Dermis microvascular lymphatic vessel endothelial cell (primary cell): ENCODE measurements at regions not wholly inside any gene's neighbourhood (a gene's known extent, or its start where the extent isn't known, plus 50 kb on each side); places are given as distances from the start of the nearest gene placed in this dataset.
"Not testable (repeated sequence)": the region's sequence is repeated elsewhere in the genome, so short reads cannot be mapped to it uniquely, and the experiment has no call there.

ENCODE experiments used
- DNase-seq, 2 donors: peaks; one replicate each; pipeline versions ENCODE4 v3.0.0 to v3.0.0-alpha.2; 2010; ENCODE audit warnings: low read depth in 2 of 2

- no peak for DNase-seq
Measured at GRCh38 chr13:50267066-50267465, 251.8 kb downstream of the KCNRG start.

GRCh38 chr13:50267917-50268316 is 252.7 kb downstream of the KCNRG start:
- no peak for DNase-seq

- no peak for DNase-seq
Measured at GRCh38 chr13:50268500-50268899, 253.3 kb downstream of the KCNRG start.

GRCh38 chr13:50274181-50274580 is 258.9 kb downstream of the KCNRG start:
- DNase-seq, result no peak

- no peak for DNase-seq
Measured at GRCh38 chr13:50275392-50276063, 260.3 kb downstream of the KCNRG start.

DNA sequence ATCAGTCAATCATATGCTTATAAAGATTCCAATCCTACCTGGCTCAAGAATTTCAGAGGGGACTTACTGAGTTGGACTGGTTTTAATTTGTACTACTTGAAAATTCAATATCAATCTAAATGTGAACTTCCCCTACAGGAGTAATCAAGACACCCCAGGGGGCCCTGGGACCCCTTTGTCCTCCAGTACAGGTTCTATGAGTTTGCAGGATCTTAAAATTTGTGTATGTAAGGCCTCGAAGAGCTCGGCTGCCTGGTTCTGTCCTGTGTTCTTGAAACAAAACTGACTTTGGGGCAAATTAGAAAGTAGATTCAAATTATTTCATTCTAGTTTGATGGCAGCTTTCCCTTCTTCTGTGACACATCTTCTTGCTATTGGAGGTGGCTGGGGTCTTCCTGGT is 261.3 kb downstream of the KCNRG start:
- no peak for DNase-seq

GRCh38 chr13:50277127-50277526 is 261.9 kb downstream of the KCNRG start:
- DNase-seq, result no peak

DNA sequence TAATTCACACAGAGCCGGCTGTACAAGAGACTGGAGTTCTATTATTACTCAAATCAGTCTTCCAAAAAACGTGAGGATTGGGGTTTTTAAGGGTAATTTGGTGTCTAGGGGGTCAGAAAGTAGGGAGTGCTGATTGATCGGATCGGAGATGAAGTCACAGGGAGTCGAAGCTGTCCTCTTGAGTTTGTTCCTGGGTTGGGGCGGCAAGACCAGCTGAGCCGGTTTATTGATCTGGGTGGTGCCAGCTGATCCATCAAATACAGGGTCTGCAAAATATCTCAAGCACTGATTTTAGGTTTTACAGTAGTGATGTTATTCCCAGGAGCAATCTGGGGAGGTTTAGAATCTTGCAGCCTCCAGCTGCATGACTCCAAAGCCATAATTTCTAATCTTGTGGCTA is 262.7 kb downstream of the KCNRG start:
- no peak for DNase-seq

GRCh38 chr13:50280441-50280937 is 265.2 kb downstream of the KCNRG start:
- no peak for DNase-seq

DNA sequence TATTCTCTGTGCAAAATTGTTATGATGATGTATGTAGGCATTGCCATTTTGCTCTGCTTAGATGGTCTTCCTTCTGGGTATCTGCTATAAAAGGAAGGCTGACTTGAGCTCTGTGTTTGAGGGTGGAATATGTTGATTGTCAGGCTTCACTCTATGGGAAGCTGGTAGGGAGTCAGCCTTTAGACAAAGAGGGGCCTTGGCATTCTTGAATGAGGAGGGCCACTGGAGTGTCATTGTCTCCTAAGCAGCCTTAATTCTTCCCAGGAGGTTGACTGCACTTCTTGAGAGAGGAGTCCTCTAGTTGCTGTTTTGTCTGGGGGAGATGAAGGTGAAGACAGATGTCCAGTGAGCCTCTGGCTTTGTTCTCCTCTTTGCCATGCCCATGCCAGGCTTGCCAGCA is 266.8 kb downstream of the KCNRG start:
- DNase-seq, result no peak

- DNase-seq, result no peak
Measured at GRCh38 chr13:50283017-50283416, 267.8 kb downstream of the KCNRG start.

GRCh38 chr13:50284540-50284939 is 269.3 kb downstream of the KCNRG start:
- no peak for DNase-seq

- no peak for DNase-seq
Measured at GRCh38 chr13:50285283-50285682, 270.0 kb downstream of the KCNRG start.

DNA sequence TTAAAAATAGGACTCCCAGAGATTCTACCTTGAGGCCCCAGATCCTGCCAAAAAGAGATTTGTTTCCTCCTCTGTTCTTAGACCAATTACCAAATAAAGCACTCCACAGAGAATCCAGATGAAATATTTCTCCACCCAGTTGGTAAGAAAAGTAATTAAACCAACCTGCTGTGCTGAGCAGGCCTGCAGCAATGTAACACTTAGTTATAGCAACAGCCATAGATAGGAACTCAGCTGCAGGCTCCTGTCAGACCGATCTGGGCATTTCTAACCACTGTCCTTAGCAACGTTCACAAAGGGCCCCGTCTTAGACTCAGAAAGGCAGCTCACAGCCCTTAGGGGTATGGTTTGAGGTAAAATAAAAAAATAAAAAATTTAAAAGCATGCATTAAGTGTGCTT is 271.1 kb downstream of the KCNRG start:
- no peak for DNase-seq

DNA sequence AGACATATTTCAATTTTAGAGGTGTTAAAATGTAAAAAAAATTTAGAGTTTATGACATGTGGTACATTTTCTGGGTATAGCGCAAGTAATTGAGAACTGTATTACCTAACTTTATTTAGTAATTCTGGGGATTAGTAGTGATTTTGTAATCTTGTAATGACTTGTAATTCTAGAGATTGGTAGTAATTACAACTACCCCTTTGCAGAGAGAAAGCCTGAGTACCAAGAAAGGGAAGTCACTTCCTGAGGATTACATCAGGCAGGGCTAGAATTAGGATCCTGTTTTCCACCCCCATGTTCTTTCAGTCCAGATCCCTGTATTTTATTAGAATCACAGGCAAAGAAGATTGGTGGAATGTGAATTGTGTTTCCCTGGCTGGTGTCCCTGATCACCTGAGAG is 274.9 kb downstream of the KCNRG start:
- no peak for DNase-seq

- DNase-seq, result no peak
Measured at GRCh38 chr13:50291611-50292010, 276.4 kb downstream of the KCNRG start.

- DNase-seq, result no peak
Measured at GRCh38 chr13:50292081-50292480, 276.8 kb downstream of the KCNRG start.

DNA sequence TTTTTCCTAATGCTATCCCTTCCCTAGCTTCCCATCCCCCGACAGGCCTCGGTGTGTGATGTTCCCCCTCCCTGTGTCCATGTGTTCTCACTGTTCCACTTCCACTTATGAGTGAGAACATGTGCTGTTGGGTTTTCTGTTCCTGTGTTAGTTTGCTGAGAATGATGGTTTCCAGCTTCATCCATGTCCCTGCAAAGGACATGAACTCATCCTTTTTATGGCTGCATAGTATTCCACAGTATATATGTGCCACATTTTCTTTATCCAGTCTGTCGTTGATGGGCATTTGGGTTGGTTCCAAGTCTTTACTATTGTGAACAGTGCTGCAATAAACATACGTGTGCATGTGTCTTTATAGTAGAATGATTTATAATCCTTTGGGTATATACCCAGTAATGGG is 279.2 kb downstream of the KCNRG start:
- not testable (repeated sequence) for DNase-seq

GRCh38 chr13:50299546-50300249 is 284.5 kb downstream of the KCNRG start:
- DNase-seq, result no peak

- no peak for DNase-seq
Measured at GRCh38 chr13:50303963-50304721, 288.9 kb downstream of the KCNRG start.

GRCh38 chr13:50306156-50306555 is 290.9 kb downstream of the KCNRG start:
- no peak for DNase-seq

GRCh38 chr13:50309318-50309717 is 294.1 kb downstream of the KCNRG start:
- no peak for DNase-seq
